GM21717 (cell line): ENCODE measurements at regions not wholly inside any gene's neighbourhood (a gene's known extent, or its start where the extent isn't known, plus 50 kb on each side); places are given as distances from the start of the nearest gene placed in this dataset.
"Not testable (repeated sequence)": the region's sequence is repeated elsewhere in the genome, so short reads cannot be mapped to it uniquely, and the experiment has no call there.

Source experiments
- ATAC-seq: cut with Tn5 transposase; IDR thresholded peaks from one replicate; pipeline ENCODE4 v1.9.1; 2021; ENCODE audit warnings: mild to moderate bottlenecking, moderate library complexity; ENCODE audit not compliant: unreplicated experiment

DNA sequence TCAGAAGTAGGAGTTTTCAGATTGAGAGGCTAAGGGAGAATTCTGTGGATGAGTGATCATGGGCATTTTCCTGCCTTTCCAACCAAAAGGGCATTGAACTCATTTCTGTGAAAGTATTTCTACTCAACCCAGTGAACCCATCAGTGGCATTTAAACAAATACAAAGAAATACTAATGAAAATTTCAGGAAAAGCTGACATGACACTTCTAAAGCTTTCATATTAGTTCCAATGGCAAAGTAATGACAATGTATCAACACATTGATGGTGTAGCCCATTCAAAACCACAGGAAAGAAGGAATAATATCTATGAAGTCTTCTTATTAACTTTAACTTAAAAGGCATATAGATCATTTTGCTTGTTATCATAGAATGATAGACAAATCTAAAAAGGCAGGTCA, 183.5 kb upstream of the ANXA10 start:
- ATAC-seq, result no peak

DNA sequence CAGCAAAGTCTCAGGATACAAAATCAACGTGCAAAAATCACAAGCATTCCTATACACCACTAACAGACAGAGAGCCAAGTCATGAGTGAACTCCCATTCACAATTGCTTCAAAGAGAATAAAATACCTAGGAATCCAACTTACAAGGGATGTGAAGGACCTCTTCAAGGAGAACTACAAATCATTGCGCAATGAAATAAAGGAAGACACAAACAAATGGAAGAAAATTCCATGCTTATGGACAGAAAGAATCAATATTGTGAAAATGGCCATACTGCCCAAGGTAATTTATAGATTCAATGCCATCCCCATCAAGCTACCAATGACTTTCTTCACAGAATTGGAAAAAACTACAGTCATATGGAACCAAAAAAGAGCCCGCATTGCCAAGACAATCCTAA, 179.8 kb upstream of the ANXA10 start:
- ATAC-seq, result not testable (repeated sequence)

- ATAC-seq, result no peak
These were observed 174.3 kb upstream of the ANXA10 start for GRCh38 chr4:167918077-167918476.

GRCh38 chr4:167930166-167930565, 162.2 kb upstream of the ANXA10 start:
- ATAC-seq, result no peak

GRCh38 chr4:167934216-167934615, 158.1 kb upstream of the ANXA10 start:
- no peak for ATAC-seq

- ATAC-seq, result no peak
These were observed 152.3 kb upstream of the ANXA10 start for GRCh38 chr4:167939863-167940616.

GRCh38 chr4:167943872-167944505, 148.3 kb upstream of the ANXA10 start:
- peak; percentile 72 for ATAC-seq

DNA sequence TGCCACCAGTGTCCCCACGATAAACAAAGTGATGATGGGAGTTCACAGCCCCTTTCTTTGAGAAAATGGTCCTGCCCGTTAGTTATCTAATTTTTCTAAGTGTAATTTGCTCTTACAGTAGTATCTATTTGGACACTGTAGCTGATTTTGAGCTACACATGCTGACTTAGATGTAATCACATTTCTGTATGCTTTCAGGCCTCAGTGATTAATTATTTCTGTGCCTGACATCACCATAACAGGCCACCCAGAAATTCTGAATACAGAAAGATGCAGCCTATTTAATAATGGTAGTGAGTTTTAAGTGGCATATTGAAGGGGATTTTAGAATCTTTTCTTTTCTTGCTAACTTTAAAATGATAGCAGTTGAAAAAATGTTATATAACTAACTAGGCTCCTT, 147.6 kb upstream of the ANXA10 start:
- ATAC-seq, result no peak

GRCh38 chr4:167955006-167955405, 137.3 kb upstream of the ANXA10 start:
- no peak for ATAC-seq

- ATAC-seq, result no peak
These were observed 135.7 kb upstream of the ANXA10 start for GRCh38 chr4:167956676-167957075.

GRCh38 chr4:167964766-167965373, 127.5 kb upstream of the ANXA10 start:
- no peak for ATAC-seq

DNA sequence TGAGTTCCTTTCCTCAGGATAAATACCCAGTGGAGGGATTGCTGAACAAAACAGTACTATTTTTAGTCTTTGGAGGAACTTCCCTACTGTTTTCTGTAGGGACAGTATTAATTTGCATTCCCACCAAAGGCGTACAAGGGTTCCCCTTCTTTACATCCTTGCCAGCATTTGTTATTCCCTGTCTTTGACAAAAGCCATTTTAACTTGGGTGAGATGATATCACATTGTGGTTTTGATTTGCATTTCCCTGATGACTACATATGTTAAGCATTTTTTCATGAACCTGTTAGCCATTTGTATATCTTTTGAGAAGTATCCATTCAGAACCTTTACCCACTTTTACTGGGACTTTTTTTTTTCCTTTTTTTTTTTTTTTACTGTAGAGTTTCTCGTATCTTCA, 126.2 kb upstream of the ANXA10 start:
- ATAC-seq, result no peak

DNA sequence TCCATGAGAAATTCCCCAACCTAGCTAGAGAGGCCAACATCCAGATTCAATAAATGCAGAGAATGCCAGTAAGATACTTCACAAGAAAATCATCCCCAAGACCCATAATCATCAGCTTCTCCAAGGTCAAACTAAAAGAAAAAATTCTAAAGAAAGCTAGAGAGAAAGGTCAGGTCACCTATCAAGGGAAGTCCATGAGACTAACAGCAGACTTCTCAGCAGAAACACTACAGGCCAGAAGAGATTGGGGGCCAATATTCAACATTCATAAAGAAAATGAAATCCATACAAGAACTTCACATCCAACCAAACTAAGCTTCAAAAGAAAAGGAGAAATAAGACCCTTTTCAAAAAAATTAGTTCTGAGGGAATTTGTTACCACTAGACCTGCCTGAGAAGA, 118.8 kb upstream of the ANXA10 start:
- no peak for ATAC-seq

GRCh38 chr4:167985565-167985964, 106.8 kb upstream of the ANXA10 start:
- no peak for ATAC-seq

- no peak for ATAC-seq
These were observed 106.3 kb upstream of the ANXA10 start for GRCh38 chr4:167986044-167986443.

DNA sequence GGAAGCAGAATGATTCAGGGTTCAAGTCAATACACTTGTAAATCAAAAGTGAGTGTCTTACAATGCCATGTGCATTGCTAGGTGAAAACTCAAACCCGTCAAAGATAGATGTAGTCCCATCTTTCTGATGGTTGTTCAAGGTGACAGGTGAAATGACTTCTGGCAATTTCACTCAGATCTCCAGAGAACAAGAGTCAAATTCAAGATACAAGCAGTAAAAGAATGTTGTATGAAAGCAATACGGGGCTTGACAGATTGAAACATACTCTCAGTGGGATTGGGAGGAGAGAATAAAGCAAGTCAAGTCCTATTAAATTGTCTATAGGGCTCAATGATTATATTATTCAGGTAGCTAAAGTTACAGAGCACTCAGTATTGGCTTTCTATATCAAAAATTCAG, 105.1 kb upstream of the ANXA10 start:
- no peak for ATAC-seq

DNA sequence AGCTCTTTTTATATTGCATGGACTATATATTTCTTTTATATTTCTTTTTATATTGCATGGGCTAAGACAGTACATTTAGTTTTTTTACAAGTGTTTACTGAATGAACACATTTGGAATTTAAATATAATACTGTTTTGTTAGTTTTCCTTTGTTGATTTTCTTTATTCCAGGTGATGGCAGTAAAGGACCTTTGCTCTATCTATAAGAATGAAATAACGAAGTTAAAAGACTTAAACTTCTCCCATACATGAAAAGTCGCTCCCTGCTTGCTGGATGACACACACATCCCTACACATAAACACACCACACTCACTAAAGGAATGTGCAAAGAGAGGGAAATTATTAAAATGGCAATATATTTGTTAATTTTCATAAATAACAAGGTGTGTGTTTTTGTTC, 102.5 kb upstream of the ANXA10 start:
- no peak for ATAC-seq

DNA sequence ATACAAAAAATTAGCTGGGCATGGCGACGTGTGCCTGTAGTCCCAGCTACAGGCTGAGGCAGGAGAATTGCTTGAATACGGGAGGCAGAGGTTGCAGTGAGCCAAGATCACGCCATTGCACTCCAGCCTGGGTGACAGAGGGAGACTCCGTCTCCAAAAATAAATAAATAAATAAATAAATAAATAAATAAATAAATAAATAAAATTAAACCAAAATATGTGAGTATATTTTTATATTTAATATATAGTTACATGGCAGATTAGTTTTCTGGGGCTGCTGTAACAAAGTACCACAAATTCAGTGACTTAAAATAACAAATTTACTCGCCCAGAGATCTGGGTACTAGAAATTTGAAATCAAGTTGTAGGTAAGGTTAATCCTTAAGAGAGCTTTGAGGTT, 84.2 kb upstream of the ANXA10 start:
- not testable (repeated sequence) for ATAC-seq

GRCh38 chr4:168019019-168019651, 73.2 kb upstream of the ANXA10 start:
- no peak for ATAC-seq

DNA sequence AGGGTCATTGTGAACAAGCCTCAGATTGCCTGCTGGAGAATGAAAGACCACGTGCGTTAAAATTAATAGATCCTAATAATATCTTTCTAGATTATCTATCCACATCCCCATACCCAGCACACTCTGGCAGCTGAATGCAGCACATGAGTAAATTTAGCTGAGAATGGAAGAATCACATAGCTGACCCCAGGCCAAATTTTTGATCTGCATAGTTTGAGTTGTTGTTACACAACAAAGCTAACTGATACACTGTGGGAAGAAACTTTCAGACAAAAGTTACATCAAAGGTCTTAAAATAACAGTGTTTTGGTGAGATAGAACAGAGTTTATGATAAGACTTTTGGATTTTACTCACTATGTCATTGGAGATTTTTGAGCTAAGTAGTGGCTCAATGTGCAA, 72.4 kb upstream of the ANXA10 start:
- ATAC-seq, result no peak

- ATAC-seq, result no peak
These were observed 70.7 kb upstream of the ANXA10 start for GRCh38 chr4:168021666-168022065.

DNA sequence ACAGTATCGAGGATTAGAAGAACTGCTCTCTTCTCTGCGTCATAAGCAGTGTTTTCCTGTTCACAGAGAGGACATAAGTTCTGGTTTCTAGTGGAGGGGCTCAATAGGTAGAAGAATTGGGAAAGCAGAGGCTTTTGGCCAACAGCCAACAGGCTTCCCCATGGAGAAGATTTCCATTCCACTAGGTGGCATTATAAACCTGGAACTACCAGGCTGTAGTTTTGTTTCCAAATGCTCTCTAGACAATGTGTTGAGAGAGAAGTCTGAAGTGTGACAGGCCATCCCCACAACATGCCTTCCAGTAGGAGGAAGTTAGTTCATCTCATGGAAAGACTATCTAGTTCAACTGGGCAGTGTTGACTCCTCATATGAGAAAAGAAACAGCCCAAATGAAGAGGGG, 63.8 kb upstream of the ANXA10 start:
- no peak for ATAC-seq
